ENCODE measurements at regions not wholly inside any gene's neighbourhood (a gene's known extent, or its start where the extent isn't known, plus 50 kb on each side); places are given as distances from the start of the nearest gene placed in this dataset.

GRCh38 chr4:14729282-14730000, 272.8 kb upstream of the CPEB2 start:
- CTCF ChIA-PET: no interaction called here
- DNase-seq: no peak
- H3K4me2 ChIP-seq (ENCODE audit: low read length): no peak overlapping the region
- no peak overlapping the region for H3K9ac ChIP-seq (ENCODE audit: low read length)
- no peaks in the 10 kb centered on the region for H3K79me2 ChIP-seq (ENCODE audit: low read length)
- no peaks in the 10 kb centered on the region for H4K20me1 ChIP-seq (ENCODE audit: low read length)
- no peak overlapping the region for H3K27ac ChIP-seq (ENCODE audit: low read length)
- BruUV-seq (replicated peaks): no TSS peak
- no peak for ATAC-seq
- TF ChIP-seq CTCF (conservative IDR thresholded peaks at IDR 0.05; ENCODE audit: low read depth, low read length) (no peak), EZH2 (IDR thresholded peaks at IDR 0.05; ENCODE audit: low read length, unreplicated experiment) (no peak), EZH2phosphoT487 (IDR thresholded peaks at IDR 0.05; ENCODE audit: borderline replicate concordance, low read length) (no peak)
- H3K36me3 ChIP-seq (ENCODE audit: low read depth, low read length): no peaks in the 10 kb centered on the region
- no peaks in the 10 kb centered on the region for H3F3A ChIP-seq (ENCODE audit: low read length, unreplicated experiment)
- no peak overlapping the region for H3K4me3 ChIP-seq (ENCODE audit: low read length)
- POLR2A ChIA-PET (ENCODE audit: unreplicated experiment): no interaction called here
- H2AFZ ChIP-seq (ENCODE audit: low read length): no peak overlapping the region
- H3K9me3 ChIP-seq (ENCODE audit: low read length): no peaks in the 10 kb centered on the region
- H3K27me3 ChIP-seq (ENCODE audit: low read length): no peaks in the 10 kb centered on the region
- H3K9me2 ChIP-seq (replicated peaks; ENCODE audit: low read length): no peaks in the 10 kb centered on the region
- peaks cover 12% of the 10 kb centered on the region for H3K4me1 ChIP-seq (ENCODE audit: insufficient read depth, low read length)
- intact Hi-C loops (cut with micrococcal nuclease): loop anchor here (10.0 kb wide), 1 partner anchor 1075 kb away; no protein-coding TSS in a partner anchor

DNA sequence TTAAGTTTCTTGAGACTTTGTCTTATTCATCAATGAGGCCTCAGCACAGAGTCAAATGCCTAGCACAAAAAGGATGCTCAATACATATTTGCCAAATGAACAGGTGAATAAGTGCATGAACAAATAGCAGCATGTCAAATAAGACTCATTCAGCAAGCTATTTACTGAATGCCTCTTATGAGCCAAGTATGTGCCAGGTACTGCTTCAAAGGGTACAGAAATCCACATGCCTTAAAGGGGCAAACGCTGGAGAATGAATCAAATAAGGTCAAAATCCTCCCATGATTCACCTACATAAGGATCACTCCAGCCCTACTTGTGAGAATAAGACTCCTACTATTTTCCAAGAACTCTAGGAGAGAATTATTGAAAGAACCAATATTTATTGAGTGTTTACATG, 260.2 kb upstream of the CPEB2 start:
- H3K4me3 ChIP-seq (ENCODE audit: low read length): no peak overlapping the region
- no peaks in the 10 kb centered on the region for H3F3A ChIP-seq (ENCODE audit: low read length, unreplicated experiment)
- H3K4me1 ChIP-seq (ENCODE audit: insufficient read depth, low read length): no peaks in the 10 kb centered on the region
- H3K27me3 ChIP-seq (ENCODE audit: low read length): no peaks in the 10 kb centered on the region
- H4K20me1 ChIP-seq (ENCODE audit: low read length): no peaks in the 10 kb centered on the region
- BruUV-seq (replicated peaks): no TSS peak
- H3K9ac ChIP-seq (ENCODE audit: low read length): no peak overlapping the region
- DNase-seq (no peak), ATAC-seq (no peak)
- intact Hi-C loops (cut with micrococcal nuclease): no loop called here
- H3K79me2 ChIP-seq (ENCODE audit: low read length): no peaks in the 10 kb centered on the region
- H3K9me3 ChIP-seq (ENCODE audit: low read length): no peaks in the 10 kb centered on the region
- H3K27ac ChIP-seq (ENCODE audit: low read length): no peak overlapping the region
- ChIA-PET POLR2A (ENCODE audit: unreplicated experiment) (no interaction called here), CTCF (no interaction called here)
- H3K4me2 ChIP-seq (ENCODE audit: low read length): no peak overlapping the region
- H2AFZ ChIP-seq (ENCODE audit: low read length): no peak overlapping the region
- no peak for TF ChIP-seq EZH2 (IDR thresholded peaks at IDR 0.05; ENCODE audit: low read length, unreplicated experiment)
- TF ChIP-seq CTCF (conservative IDR thresholded peaks at IDR 0.05; ENCODE audit: low read depth, low read length): no peak
- TF ChIP-seq EZH2phosphoT487 (IDR thresholded peaks at IDR 0.05; ENCODE audit: borderline replicate concordance, low read length): no peak
- H3K36me3 ChIP-seq (ENCODE audit: low read depth, low read length): no peaks in the 10 kb centered on the region
- no peaks in the 10 kb centered on the region for H3K9me2 ChIP-seq (replicated peaks; ENCODE audit: low read length)

- no peaks in the 10 kb centered on the region for H3K9me2 ChIP-seq (replicated peaks; ENCODE audit: low read length)
- no peaks in the 10 kb centered on the region for H3K27me3 ChIP-seq (ENCODE audit: low read length)
- no peak overlapping the region for H3K9ac ChIP-seq (ENCODE audit: low read length)
- no peaks in the 10 kb centered on the region for H3K79me2 ChIP-seq (ENCODE audit: low read length)
- BruUV-seq (replicated peaks): no TSS peak
- H4K20me1 ChIP-seq (ENCODE audit: low read length): no peaks in the 10 kb centered on the region
- no peak overlapping the region for H3K27ac ChIP-seq (ENCODE audit: low read length)
- H3K36me3 ChIP-seq (ENCODE audit: low read depth, low read length): no peaks in the 10 kb centered on the region
- no peak overlapping the region for H2AFZ ChIP-seq (ENCODE audit: low read length)
- POLR2A ChIA-PET (ENCODE audit: unreplicated experiment): no interaction called here
- no peak overlapping the region for H3K4me3 ChIP-seq (ENCODE audit: low read length)
- no peak for ATAC-seq
- no peaks in the 10 kb centered on the region for H3K9me3 ChIP-seq (ENCODE audit: low read length)
- no peak for DNase-seq
- H3F3A ChIP-seq (ENCODE audit: low read length, unreplicated experiment): no peaks in the 10 kb centered on the region
- H3K4me2 ChIP-seq (ENCODE audit: low read length): no peak overlapping the region
- TF ChIP-seq EZH2phosphoT487 (IDR thresholded peaks at IDR 0.05; ENCODE audit: borderline replicate concordance, low read length) (no peak), EZH2 (IDR thresholded peaks at IDR 0.05; ENCODE audit: low read length, unreplicated experiment) (no peak), CTCF (conservative IDR thresholded peaks at IDR 0.05; ENCODE audit: low read depth, low read length) (no peak)
- intact Hi-C loops (cut with micrococcal nuclease): no loop called here
- H3K4me1 ChIP-seq (ENCODE audit: insufficient read depth, low read length): no peaks in the 10 kb centered on the region
- CTCF ChIA-PET: no interaction called here
Measured at GRCh38 chr4:14743172-14743571, 259.1 kb upstream of the CPEB2 start.
